HEK293 (cell line): ENCODE measurements at regions not wholly inside any gene's neighbourhood (a gene's known extent, or its start where the extent isn't known, plus 50 kb on each side); places are given as distances from the start of the nearest gene placed in this dataset.

Experiments used
- CTCF ChIA-PET: fragments of 350-600 bp; formaldehyde crosslinking; extraction: SDS; loops from one replicate; lab custom pipeline; 2021; ENCODE audit warnings: antibody characterized with exemption; lab: Yijun Ruan, JAX
- POLR2A ChIA-PET: fragments of 300-600 bp; formaldehyde crosslinking; extraction: SDS; loops from one replicate; lab custom pipeline; 2020; ENCODE audit warnings: antibody characterized with exemption, inconsistent platforms; lab: Yijun Ruan, JAX
- H3K27ac ChIP-seq: fragments of 200-500 bp; sonication (Bioruptor generic); 2 replicates; pipeline ENCODE4 v1.5.1; 2014; ENCODE audit warnings: low read depth, low read length, control low read depth, inconsistent platforms; ENCODE audit errors: extremely low read depth
- H3K36me3 ChIP-seq, 2 experiments: fragments of 200-500 bp in 1 of 2; sonication (Bioruptor generic) in 1 of 2; 1 replicate in 1 of 2; 2 replicates in 1 of 2; pipeline ENCODE4 v1.5.1; 2014 to 2017; ENCODE audit warnings: inconsistent platforms in 2 of 2, low read length in 2 of 2; ENCODE audit not compliant: control insufficient read depth in 2 of 2, insufficient read depth in 1 of 2
- H3K4me1 ChIP-seq: fragments of 200-500 bp; sonication (Bioruptor generic); 2 replicates; pipeline ENCODE4 v1.5.1; 2014; ENCODE audit warnings: mild to moderate bottlenecking, low read length, inconsistent platforms; ENCODE audit not compliant: control insufficient read depth, insufficient read depth
- H3K4me3 ChIP-seq: 2 replicates; pipeline ENCODE4 v1.5.1; 2011; ENCODE audit warnings: low read depth, mild to moderate bottlenecking, control low read depth, low read length, moderate library complexity
- H3K9me3 ChIP-seq: fragments of 200-500 bp; sonication (Bioruptor generic); 2 replicates; pipeline ENCODE4 v1.5.1; 2014; ENCODE audit warnings: low read depth, low read length, inconsistent platforms; ENCODE audit not compliant: control insufficient read depth, insufficient read depth
- FEZF1 ChIP-seq: fragments of 450-650 bp; formaldehyde crosslinking; IDR thresholded peaks from 2 replicates; pipeline ENCODE4 v1.5.1; 2016; ENCODE audit warnings: missing biosample characterization, missing genetic modification characterization
- GLIS1 ChIP-seq: fragments of 450-650 bp; formaldehyde crosslinking; IDR thresholded peaks from 2 replicates; pipeline ENCODE4 v1.5.1; 2016; ENCODE audit warnings: missing biosample characterization, missing genetic modification characterization
- HOXC10 ChIP-seq: sonication (generic); formaldehyde crosslinking; IDR thresholded peaks from 2 replicates; pipeline ENCODE4 v1.8.1; 2023; ENCODE audit warnings: mild to moderate bottlenecking, missing genetic modification reagents
- KLF10 ChIP-seq: fragments of 450-650 bp; IDR thresholded peaks from 2 replicates; pipeline ENCODE4 v1.5.1; 2018; ENCODE audit warnings: missing biosample characterization, mild to moderate bottlenecking, missing genetic modification characterization
- ZFHX2 ChIP-seq: fragments of 450-650 bp; formaldehyde crosslinking; conservative IDR thresholded peaks from 2 replicates; pipeline ENCODE4 v1.5.1; 2016; ENCODE audit warnings: missing biosample characterization, missing genetic modification characterization
- ZFP69B ChIP-seq: fragments of 450-650 bp; formaldehyde crosslinking; IDR thresholded peaks from 2 replicates; pipeline ENCODE4 v1.5.1; 2016; ENCODE audit warnings: missing biosample characterization, missing genetic modification characterization
- ZNF133 ChIP-seq: fragments of 450-650 bp; formaldehyde crosslinking; IDR thresholded peaks from 2 replicates; pipeline ENCODE4 v1.5.1; 2016; ENCODE audit warnings: missing biosample characterization, missing genetic modification characterization
- ZNF146 ChIP-seq: fragments of 450-650 bp; formaldehyde crosslinking; IDR thresholded peaks from 2 replicates; pipeline ENCODE4 v1.5.1; 2016; ENCODE audit warnings: missing biosample characterization, missing genetic modification characterization
- ZNF221 ChIP-seq: fragments of 450-650 bp; formaldehyde crosslinking; IDR thresholded peaks from 2 replicates; pipeline ENCODE4 v1.5.1; 2017; ENCODE audit warnings: missing biosample characterization, missing genetic modification characterization, borderline replicate concordance
- ZNF23 ChIP-seq: fragments of 450-650 bp; formaldehyde crosslinking; IDR thresholded peaks from 2 replicates; pipeline ENCODE4 v1.5.1; 2016; ENCODE audit warnings: missing biosample characterization, missing genetic modification characterization, borderline replicate concordance
- ZNF24 ChIP-seq: fragments of 450-650 bp; formaldehyde crosslinking; IDR thresholded peaks from 2 replicates; pipeline ENCODE4 v1.5.1; 2016; ENCODE audit warnings: missing biosample characterization, missing genetic modification characterization
- ZNF248 ChIP-seq: fragments of 450-650 bp; formaldehyde crosslinking; IDR thresholded peaks from 2 replicates; pipeline ENCODE4 v1.5.1; 2017; ENCODE audit warnings: missing biosample characterization, missing genetic modification characterization
- ZNF292 ChIP-seq: fragments of 450-650 bp; formaldehyde crosslinking; IDR thresholded peaks from 2 replicates; pipeline ENCODE4 v1.5.1; 2016; ENCODE audit warnings: low read depth, missing biosample characterization, missing genetic modification characterization, borderline replicate concordance
- ZNF350 ChIP-seq: fragments of 450-650 bp; formaldehyde crosslinking; IDR thresholded peaks from 2 replicates; pipeline ENCODE4 v1.5.0; 2017; ENCODE audit warnings: missing biosample characterization, mild to moderate bottlenecking, missing genetic modification characterization
- ZNF701 ChIP-seq: fragments of 450-650 bp; formaldehyde crosslinking; IDR thresholded peaks from 2 replicates; pipeline ENCODE4 v1.5.1; 2016; ENCODE audit warnings: missing biosample characterization, missing genetic modification characterization
- TF ChIP-seq, protein P1 (sequence below): fragments of 450-650 bp; formaldehyde crosslinking; IDR thresholded peaks from 2 replicates; pipeline ENCODE4 v1.5.1; 2016; ENCODE audit warnings: missing biosample characterization, missing genetic modification characterization
- TF ChIP-seq, protein P2 (sequence below): fragments of 450-650 bp; formaldehyde crosslinking; IDR thresholded peaks from 2 replicates; pipeline ENCODE4 v1.5.1; 2016; ENCODE audit warnings: missing biosample characterization, missing genetic modification characterization
- TF ChIP-seq, protein P3 (sequence below): fragments of 450-650 bp; formaldehyde crosslinking; IDR thresholded peaks from 2 replicates; pipeline ENCODE4 v1.5.1; 2017; ENCODE audit warnings: missing biosample characterization, missing genetic modification characterization
- TF ChIP-seq, protein P4 (sequence below): fragments of 450-650 bp; formaldehyde crosslinking; IDR thresholded peaks from 2 replicates; pipeline ENCODE4 v1.5.1; 2016; ENCODE audit warnings: missing biosample characterization, missing genetic modification characterization
- TF ChIP-seq, protein P5 (sequence below): fragments of 450-650 bp; IDR thresholded peaks from 2 replicates; pipeline ENCODE4 v1.5.1; 2018; ENCODE audit warnings: missing biosample characterization, mild to moderate bottlenecking, missing genetic modification characterization

DNA sequence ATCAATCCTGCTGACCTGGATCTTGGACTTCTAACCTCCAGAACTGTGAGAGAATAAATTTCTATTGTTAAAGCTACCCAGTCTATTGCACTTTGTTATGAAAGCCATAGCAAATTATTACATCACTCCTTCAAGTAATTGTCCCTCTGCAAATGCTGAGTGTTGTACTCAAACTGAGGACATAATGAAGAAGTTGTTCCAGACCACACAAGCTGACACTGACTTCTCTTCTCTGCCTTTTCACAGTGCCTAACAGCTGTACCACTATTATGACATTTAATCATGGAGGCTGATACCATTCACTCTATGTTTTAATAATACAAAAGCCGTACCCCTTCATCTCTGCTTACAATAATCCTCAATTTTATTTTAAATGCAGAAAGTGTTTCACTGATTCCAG is 424.1 kb upstream of the PIK3C3 start:
- no peak overlapping the region for H3K4me3 ChIP-seq
- H3K36me3 ChIP-seq, result no peaks in the 10 kb centered on the region
- no peaks in the 10 kb centered on the region for H3K4me1 ChIP-seq
- no peaks in the 10 kb centered on the region for H3K9me3 ChIP-seq
- no peak for TF ChIP-seq ZNF221 (tag by site-specific recombination)
- no peak for TF ChIP-seq FEZF1 (tag by site-specific recombination)
- TF ChIP-seq, protein P1, sequence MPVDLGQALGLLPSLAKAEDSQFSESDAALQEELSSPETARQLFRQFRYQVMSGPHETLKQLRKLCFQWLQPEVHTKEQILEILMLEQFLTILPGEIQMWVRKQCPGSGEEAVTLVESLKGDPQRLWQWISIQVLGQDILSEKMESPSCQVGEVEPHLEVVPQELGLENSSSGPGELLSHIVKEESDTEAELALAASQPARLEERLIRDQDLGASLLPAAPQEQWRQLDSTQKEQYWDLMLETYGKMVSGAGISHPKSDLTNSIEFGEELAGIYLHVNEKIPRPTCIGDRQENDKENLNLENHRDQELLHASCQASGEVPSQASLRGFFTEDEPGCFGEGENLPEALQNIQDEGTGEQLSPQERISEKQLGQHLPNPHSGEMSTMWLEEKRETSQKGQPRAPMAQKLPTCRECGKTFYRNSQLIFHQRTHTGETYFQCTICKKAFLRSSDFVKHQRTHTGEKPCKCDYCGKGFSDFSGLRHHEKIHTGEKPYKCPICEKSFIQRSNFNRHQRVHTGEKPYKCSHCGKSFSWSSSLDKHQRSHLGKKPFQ (tag by site-specific recombination), result no peak
- TF ChIP-seq, protein P2, sequence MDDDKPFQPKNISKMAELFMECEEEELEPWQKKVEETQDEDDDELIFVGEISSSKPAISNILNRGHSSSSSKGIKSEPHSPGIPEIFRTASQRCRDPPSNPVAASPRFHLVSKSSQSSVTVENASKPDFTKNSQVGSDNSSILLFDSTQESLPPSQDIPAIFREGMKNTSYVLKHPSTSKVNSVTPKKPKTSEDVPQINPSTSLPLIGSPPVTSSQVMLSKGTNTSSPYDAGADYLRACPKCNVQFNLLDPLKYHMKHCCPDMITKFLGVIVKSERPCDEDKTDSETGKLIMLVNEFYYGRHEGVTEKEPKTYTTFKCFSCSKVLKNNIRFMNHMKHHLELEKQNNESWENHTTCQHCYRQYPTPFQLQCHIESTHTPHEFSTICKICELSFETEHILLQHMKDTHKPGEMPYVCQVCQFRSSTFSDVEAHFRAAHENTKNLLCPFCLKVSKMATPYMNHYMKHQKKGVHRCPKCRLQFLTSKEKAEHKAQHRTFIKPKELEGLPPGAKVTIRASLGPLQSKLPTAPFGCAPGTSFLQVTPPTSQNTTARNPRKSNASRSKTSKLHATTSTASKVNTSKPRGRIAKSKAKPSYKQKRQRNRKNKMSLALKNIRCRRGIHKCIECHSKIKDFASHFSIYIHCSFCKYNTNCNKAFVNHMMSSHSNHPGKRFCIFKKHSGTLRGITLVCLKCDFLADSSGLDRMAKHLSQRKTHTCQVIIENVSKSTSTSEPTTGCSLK (tag by site-specific recombination), result no peak
- TF ChIP-seq, protein P3, sequence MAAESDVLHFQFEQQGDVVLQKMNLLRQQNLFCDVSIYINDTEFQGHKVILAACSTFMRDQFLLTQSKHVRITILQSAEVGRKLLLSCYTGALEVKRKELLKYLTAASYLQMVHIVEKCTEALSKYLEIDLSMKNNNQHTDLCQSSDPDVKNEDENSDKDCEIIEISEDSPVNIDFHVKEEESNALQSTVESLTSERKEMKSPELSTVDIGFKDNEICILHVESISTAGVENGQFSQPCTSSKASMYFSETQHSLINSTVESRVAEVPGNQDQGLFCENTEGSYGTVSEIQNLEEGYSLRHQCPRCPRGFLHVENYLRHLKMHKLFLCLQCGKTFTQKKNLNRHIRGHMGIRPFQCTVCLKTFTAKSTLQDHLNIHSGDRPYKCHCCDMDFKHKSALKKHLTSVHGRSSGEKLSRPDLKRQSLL (tag by site-specific recombination), result no peak
- TF ChIP-seq ZNF701 (tag by site-specific recombination), result no peak
- no peak for TF ChIP-seq GLIS1 (tag by site-specific recombination)
- TF ChIP-seq KLF10 (tag by site-specific recombination), result no peak
- TF ChIP-seq ZNF292 (tag by site-specific recombination), result no peak
- TF ChIP-seq, protein P4, sequence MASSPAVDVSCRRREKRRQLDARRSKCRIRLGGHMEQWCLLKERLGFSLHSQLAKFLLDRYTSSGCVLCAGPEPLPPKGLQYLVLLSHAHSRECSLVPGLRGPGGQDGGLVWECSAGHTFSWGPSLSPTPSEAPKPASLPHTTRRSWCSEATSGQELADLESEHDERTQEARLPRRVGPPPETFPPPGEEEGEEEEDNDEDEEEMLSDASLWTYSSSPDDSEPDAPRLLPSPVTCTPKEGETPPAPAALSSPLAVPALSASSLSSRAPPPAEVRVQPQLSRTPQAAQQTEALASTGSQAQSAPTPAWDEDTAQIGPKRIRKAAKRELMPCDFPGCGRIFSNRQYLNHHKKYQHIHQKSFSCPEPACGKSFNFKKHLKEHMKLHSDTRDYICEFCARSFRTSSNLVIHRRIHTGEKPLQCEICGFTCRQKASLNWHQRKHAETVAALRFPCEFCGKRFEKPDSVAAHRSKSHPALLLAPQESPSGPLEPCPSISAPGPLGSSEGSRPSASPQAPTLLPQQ, result no peak
- TF ChIP-seq ZNF23, result no peak
- no peak for TF ChIP-seq HOXC10 (CRISPR knock-in tag)
- no peak for TF ChIP-seq ZNF133
- TF ChIP-seq, protein P5, sequence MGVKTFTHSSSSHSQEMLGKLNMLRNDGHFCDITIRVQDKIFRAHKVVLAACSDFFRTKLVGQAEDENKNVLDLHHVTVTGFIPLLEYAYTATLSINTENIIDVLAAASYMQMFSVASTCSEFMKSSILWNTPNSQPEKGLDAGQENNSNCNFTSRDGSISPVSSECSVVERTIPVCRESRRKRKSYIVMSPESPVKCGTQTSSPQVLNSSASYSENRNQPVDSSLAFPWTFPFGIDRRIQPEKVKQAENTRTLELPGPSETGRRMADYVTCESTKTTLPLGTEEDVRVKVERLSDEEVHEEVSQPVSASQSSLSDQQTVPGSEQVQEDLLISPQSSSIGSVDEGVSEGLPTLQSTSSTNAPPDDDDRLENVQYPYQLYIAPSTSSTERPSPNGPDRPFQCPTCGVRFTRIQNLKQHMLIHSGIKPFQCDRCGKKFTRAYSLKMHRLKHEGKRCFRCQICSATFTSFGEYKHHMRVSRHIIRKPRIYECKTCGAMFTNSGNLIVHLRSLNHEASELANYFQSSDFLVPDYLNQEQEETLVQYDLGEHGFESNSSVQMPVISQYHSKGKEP (tag by site-specific recombination), result no peak
- no peak for TF ChIP-seq ZNF248 (tag by site-specific recombination)
- no peak for TF ChIP-seq ZNF24 (tag by site-specific recombination)
- TF ChIP-seq ZFHX2 (tag by site-specific recombination), result no peak
- no peak for TF ChIP-seq ZFP69B (tag by site-specific recombination)
- no peak for TF ChIP-seq ZNF350 (tag by site-specific recombination)
- ChIA-PET POLR2A (no interaction called here), CTCF (interaction anchor here (0.6 kb wide), 1 partner anchor 1264 kb away, joined by 3 read pairs; no protein-coding TSS in a partner anchor)
- no peak overlapping the region for H3K27ac ChIP-seq

DNA sequence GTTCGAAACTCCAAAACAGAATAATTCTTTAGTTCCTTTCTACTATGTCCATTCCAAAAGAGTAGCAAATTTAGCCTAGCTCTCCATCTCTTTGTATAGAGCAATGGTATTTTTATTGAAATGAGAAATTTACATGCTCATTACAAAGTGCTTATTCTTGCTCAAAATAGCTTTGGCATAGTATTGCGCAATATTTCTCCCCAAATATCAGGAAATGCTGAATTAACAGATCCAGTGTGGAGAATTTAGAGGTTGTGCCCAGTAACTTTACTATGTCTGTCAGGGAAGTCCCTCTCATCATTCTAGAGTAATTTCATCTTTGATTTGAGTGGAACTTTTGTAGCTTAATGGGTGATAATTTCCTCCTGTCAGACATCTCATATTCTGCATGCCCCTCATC is 425.9 kb upstream of the PIK3C3 start:
- Histone ChIP-seq H3K4me1 (no peaks in the 10 kb centered on the region), H3K9me3 (no peaks in the 10 kb centered on the region), H3K36me3 (no peaks in the 10 kb centered on the region), H3K27ac (no peak overlapping the region), H3K4me3 (no peak overlapping the region)
- POLR2A ChIA-PET, result no interaction called here
- CTCF ChIA-PET, result no interaction called here
- TF ChIP-seq ZNF146 (tag by site-specific recombination), result no peak
